Thyroid gland (tissue), 4 donors: ENCODE measurements at regions not wholly inside any gene's neighbourhood (a gene's known extent, or its start where the extent isn't known, plus 50 kb on each side); places are given as distances from the start of the nearest gene placed in this dataset.
"Not testable (repeated sequence)": the region's sequence is repeated elsewhere in the genome, so short reads cannot be mapped to it uniquely, and the experiment has no call there.

Source experiments
- DNase-seq, 2 donors: peaks; one replicate each; pipeline ENCODE4 v3.0.0-alpha.2; 2019
- H3K27ac ChIP-seq, 3 donors: fragments of 200-600 bp; sonication (generic); 1 replicate in 2 of 3; 2 replicates in 1 of 3; pipeline ENCODE4 v1.5.1; 2016 to 2019; ENCODE audit warnings: mild to moderate bottlenecking in 1 of 3, moderate library complexity in 1 of 3
- H3K27me3 ChIP-seq: fragments of 200-600 bp; sonication (generic); one replicate; pipeline ENCODE4 v1.5.1; 2019
- H3K36me3 ChIP-seq, 2 donors: fragments of 200-600 bp; sonication (generic); one replicate each; pipeline ENCODE4 v1.5.1; 2016 to 2019
- H3K4me1 ChIP-seq, 2 donors: fragments of 200-600 bp; sonication (generic); one replicate each; pipeline ENCODE4 v1.5.1; 2017 to 2019
- H3K4me3 ChIP-seq, 3 donors: fragments of 200-600 bp; sonication (generic); replicated peaks in 1 of 3; 1 replicate in 2 of 3; 2 replicates in 1 of 3; pipeline ENCODE4 v1.5.1; 2016; ENCODE audit warnings: mild to moderate bottlenecking in 1 of 3
- H3K9me3 ChIP-seq: fragments of 200-600 bp; sonication (generic); one replicate; pipeline ENCODE4 v1.5.1; 2017
- POLR2A ChIP-seq, 2 donors: fragments of 450-650 bp; IDR thresholded peaks; one replicate each; pipeline ENCODE4 v1.6.1; 2017; ENCODE audit warnings: antibody characterized with exemption in 2 of 2, mild to moderate bottlenecking in 2 of 2, moderate library complexity in 1 of 2
- WGBS, 2 donors: methylation state at CpG; one replicate each; pipeline ENCODE4 v1.1.5; 2017; 5-methylcytosine and 5-hydroxymethylcytosine counted together
- intact Hi-C: fragments of 100-400 bp; cut with DNase I; formaldehyde crosslinking; loops from one replicate; pipeline ENCODE4 v1.15.1; 2023
- TF ChIP-seq, protein P1 (sequence below), 6 experiments: fragments of 200-600 bp in 3 of 6; fragments of 450-650 bp in 3 of 6; sonication (generic) in 3 of 6; IDR thresholded peaks; one replicate each; pipeline ENCODE4 v1.5.1; 2016 to 2019; ENCODE audit warnings: antibody characterized with exemption in 6 of 6, mild to moderate bottlenecking in 2 of 6, inconsistent platforms in 1 of 6, moderate library complexity in 1 of 6

DNA sequence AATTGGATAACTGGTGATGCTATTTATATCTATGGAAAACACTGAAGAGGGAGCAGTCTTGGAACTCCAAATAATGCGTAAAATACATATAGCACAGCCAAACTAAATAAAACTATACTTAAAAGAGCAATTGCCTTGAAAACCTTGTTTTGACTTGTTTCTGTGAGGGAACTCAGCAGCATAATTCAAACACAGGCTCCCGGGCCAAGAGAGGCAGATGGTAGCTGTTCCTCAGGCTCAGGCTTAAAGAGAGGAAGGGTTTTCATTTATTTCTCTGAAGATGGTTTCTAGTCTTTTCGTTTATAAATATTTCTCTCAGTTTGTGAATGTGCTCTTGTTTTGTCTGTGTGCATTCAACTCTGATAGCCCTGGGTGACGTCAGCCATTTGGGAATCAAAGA, 82.4 kb downstream of the FANCF start:
- no peak for DNase-seq
- 48 to 60% methylated on average over 4 of the region's 4 CpGs for WGBS, 2 donors
- H3K4me1 ChIP-seq, result no peaks in the 10 kb centered on the region
- no peaks in the 10 kb centered on the region for H3K27me3 ChIP-seq
- H3K4me3 ChIP-seq, result no peak overlapping the region
- intact Hi-C loops, result no loop called here
- TF ChIP-seq, protein P1, sequence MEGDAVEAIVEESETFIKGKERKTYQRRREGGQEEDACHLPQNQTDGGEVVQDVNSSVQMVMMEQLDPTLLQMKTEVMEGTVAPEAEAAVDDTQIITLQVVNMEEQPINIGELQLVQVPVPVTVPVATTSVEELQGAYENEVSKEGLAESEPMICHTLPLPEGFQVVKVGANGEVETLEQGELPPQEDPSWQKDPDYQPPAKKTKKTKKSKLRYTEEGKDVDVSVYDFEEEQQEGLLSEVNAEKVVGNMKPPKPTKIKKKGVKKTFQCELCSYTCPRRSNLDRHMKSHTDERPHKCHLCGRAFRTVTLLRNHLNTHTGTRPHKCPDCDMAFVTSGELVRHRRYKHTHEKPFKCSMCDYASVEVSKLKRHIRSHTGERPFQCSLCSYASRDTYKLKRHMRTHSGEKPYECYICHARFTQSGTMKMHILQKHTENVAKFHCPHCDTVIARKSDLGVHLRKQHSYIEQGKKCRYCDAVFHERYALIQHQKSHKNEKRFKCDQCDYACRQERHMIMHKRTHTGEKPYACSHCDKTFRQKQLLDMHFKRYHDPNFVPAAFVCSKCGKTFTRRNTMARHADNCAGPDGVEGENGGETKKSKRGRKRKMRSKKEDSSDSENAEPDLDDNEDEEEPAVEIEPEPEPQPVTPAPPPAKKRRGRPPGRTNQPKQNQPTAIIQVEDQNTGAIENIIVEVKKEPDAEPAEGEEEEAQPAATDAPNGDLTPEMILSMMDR (IDR thresholded peaks at IDR 0.05), result no peak
- no peak for TF ChIP-seq POLR2A (IDR thresholded peaks at IDR 0.05)
- H3K27ac ChIP-seq, result no peak overlapping the region
- H3K36me3 ChIP-seq, result no peaks in the 10 kb centered on the region
- H3K9me3 ChIP-seq, result no peaks in the 10 kb centered on the region

DNA sequence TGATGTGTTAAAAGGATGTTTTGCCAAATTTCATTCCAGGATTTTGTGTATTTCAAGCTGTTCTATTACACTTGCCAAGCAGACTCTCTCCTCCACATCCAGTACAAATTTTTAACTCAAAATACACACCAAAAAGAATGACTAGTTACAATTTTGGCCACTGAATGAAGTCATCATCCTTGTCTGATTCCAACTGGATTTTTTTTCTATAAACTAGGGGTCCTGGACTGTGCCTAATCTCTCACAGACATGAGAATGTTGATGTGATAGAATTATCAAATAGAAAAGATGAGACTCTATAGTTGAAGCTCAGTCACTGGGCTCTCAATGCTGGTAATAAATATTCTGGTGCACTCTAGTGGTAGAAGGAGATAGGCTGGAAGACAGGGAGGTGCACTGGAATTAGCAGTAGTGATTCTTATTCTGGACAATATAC, 85.8 kb downstream of the FANCF start:
- TF ChIP-seq POLR2A (IDR thresholded peaks at IDR 0.05), result no peak
- TF ChIP-seq, protein P1 (IDR thresholded peaks at IDR 0.05), result peak in 1 of 6 experiments; percentile 13

GRCh38 chr11:22536071-22536470, 89.6 kb downstream of the FANCF start:
- 0 to 39% methylated on average over 1 of the region's 1 CpG for WGBS, 2 donors
- no peaks in the 10 kb centered on the region for H3K27me3 ChIP-seq

More for the DNA sequence above, 85.8 kb downstream of the FANCF start:
- DNase-seq, result no peak
- Histone ChIP-seq H3K27me3 (no peaks in the 10 kb centered on the region), H3K27ac (no peak overlapping the region), H3K4me1 (no peaks in the 10 kb centered on the region), H3K9me3 (no peaks in the 10 kb centered on the region), H3K4me3 (no peak overlapping the region), H3K36me3 (no peaks in the 10 kb centered on the region)
- intact Hi-C loops, result no loop called here

DNA sequence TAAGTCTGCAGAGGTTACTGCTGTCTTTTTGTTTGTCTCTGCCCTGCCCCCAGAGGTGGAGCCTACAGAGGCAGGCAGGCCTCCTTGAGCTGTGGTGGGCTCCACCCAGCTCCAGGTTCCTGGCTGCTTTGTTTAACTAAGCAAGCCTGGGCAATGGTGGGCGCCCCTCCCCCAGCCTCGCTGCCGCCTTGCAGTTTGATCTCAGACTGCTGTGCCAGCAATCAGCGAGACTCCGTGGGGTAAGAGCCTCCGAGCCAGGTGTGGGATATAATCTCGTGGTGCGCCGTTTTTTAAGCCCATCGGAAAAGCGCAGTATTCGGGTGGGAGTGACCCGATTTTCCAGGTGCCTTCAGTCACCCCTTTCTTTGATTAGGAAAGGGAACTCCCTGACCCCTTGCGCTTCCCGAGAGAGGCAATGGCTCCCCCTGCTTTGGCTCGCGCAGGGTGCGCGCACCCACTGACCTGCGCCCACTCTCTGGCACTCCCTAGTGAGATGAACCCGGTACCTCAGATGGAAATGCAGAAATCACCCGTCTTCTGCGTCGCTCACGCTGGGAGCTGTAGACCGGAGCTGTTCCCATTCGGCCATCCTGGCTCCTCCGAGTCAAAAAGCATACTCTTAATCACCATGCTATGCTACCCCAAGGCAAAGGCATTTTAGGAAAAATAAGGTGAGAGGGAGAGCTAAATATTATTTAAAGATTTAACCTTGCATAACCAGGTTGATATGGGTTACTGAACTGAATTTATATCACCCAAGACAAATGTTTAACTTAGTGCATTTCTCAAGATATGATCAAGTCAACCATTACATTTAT, 96.8 kb downstream of the FANCF start:
- H3K4me3 ChIP-seq, H3K4me1 ChIP-seq, H3K27me3 ChIP-seq, H3K9me3 ChIP-seq, H3K36me3 ChIP-seq, H3K27ac ChIP-seq, intact Hi-C loops, DNase-seq: not testable (repeated sequence)
- WGBS, 2 donors, result 77 to 78% methylated on average over 28 of the region's 28 CpGs

More at GRCh38 chr11:22536071-22536470, 89.6 kb downstream of the FANCF start:
- no peaks in the 10 kb centered on the region for H3K4me1 ChIP-seq
- no peaks in the 10 kb centered on the region for H3K9me3 ChIP-seq
- intact Hi-C loops, result no loop called here
- no peaks in the 10 kb centered on the region for H3K36me3 ChIP-seq
- no peak overlapping the region for H3K27ac ChIP-seq
- DNase-seq, result no peak
- no peak overlapping the region for H3K4me3 ChIP-seq
- TF ChIP-seq, protein P1 (IDR thresholded peaks at IDR 0.05), result no peak
- TF ChIP-seq POLR2A (IDR thresholded peaks at IDR 0.05), result no peak

- H3K27me3 ChIP-seq, result no peaks in the 10 kb centered on the region
- WGBS, 2 donors, result 84 to 89% methylated on average over 2 of the region's 2 CpGs
- no peak overlapping the region for H3K27ac ChIP-seq
- H3K36me3 ChIP-seq, result no peaks in the 10 kb centered on the region
- no peak overlapping the region for H3K4me3 ChIP-seq
- TF ChIP-seq POLR2A (IDR thresholded peaks at IDR 0.05), result no peak
- TF ChIP-seq, protein P1 (IDR thresholded peaks at IDR 0.05), result no peak
- no peaks in the 10 kb centered on the region for H3K4me1 ChIP-seq
- no peak for DNase-seq
- H3K9me3 ChIP-seq, result no peaks in the 10 kb centered on the region
- intact Hi-C loops, result no loop called here
Measured at GRCh38 chr11:22522225-22522624, 103.4 kb downstream of the FANCF start.
